HEK293 (cell line): ENCODE measurements at regions not wholly inside any gene's neighbourhood (a gene's known extent, or its start where the extent isn't known, plus 50 kb on each side); places are given as distances from the start of the nearest gene placed in this dataset.
A peak's percentile ranks its signal among the peaks of the same experiment; 100 is the strongest.

Source experiments
- CTCF ChIA-PET: fragments of 350-600 bp; formaldehyde crosslinking; extraction: SDS; loops from one replicate; lab custom pipeline; 2021; ENCODE audit warnings: antibody characterized with exemption; lab: Yijun Ruan, JAX
- POLR2A ChIA-PET: fragments of 300-600 bp; formaldehyde crosslinking; extraction: SDS; loops from one replicate; lab custom pipeline; 2020; ENCODE audit warnings: antibody characterized with exemption, inconsistent platforms; lab: Yijun Ruan, JAX
- H3K27ac ChIP-seq: fragments of 200-500 bp; sonication (Bioruptor generic); 2 replicates; pipeline ENCODE4 v1.5.1; 2014; ENCODE audit warnings: low read depth, low read length, control low read depth, inconsistent platforms; ENCODE audit errors: extremely low read depth
- H3K36me3 ChIP-seq, 2 experiments: fragments of 200-500 bp in 1 of 2; sonication (Bioruptor generic) in 1 of 2; 1 replicate in 1 of 2; 2 replicates in 1 of 2; pipeline ENCODE4 v1.5.1; 2014 to 2017; ENCODE audit warnings: inconsistent platforms in 2 of 2, low read length in 2 of 2; ENCODE audit not compliant: control insufficient read depth in 2 of 2, insufficient read depth in 1 of 2
- H3K4me1 ChIP-seq: fragments of 200-500 bp; sonication (Bioruptor generic); 2 replicates; pipeline ENCODE4 v1.5.1; 2014; ENCODE audit warnings: mild to moderate bottlenecking, low read length, inconsistent platforms; ENCODE audit not compliant: control insufficient read depth, insufficient read depth
- H3K4me3 ChIP-seq: 2 replicates; pipeline ENCODE4 v1.5.1; 2011; ENCODE audit warnings: low read depth, mild to moderate bottlenecking, control low read depth, low read length, moderate library complexity
- H3K9me3 ChIP-seq: fragments of 200-500 bp; sonication (Bioruptor generic); 2 replicates; pipeline ENCODE4 v1.5.1; 2014; ENCODE audit warnings: low read depth, low read length, inconsistent platforms; ENCODE audit not compliant: control insufficient read depth, insufficient read depth
- EGR2 ChIP-seq: fragments of 450-650 bp; formaldehyde crosslinking; IDR thresholded peaks from 2 replicates; pipeline ENCODE4 v1.5.1; 2016; ENCODE audit warnings: low read depth, missing biosample characterization, missing genetic modification characterization
- FEZF1 ChIP-seq: fragments of 450-650 bp; formaldehyde crosslinking; IDR thresholded peaks from 2 replicates; pipeline ENCODE4 v1.5.1; 2016; ENCODE audit warnings: missing biosample characterization, missing genetic modification characterization
- ZFHX2 ChIP-seq: fragments of 450-650 bp; formaldehyde crosslinking; conservative IDR thresholded peaks from 2 replicates; pipeline ENCODE4 v1.5.1; 2016; ENCODE audit warnings: missing biosample characterization, missing genetic modification characterization
- ZNF146 ChIP-seq: fragments of 450-650 bp; formaldehyde crosslinking; IDR thresholded peaks from 2 replicates; pipeline ENCODE4 v1.5.1; 2016; ENCODE audit warnings: missing biosample characterization, missing genetic modification characterization
- ZNF175 ChIP-seq: fragments of 450-650 bp; formaldehyde crosslinking; IDR thresholded peaks from 2 replicates; pipeline ENCODE4 v1.5.1; 2016; ENCODE audit warnings: missing biosample characterization, missing genetic modification characterization
- ZNF529 ChIP-seq: fragments of 450-650 bp; formaldehyde crosslinking; IDR thresholded peaks from 2 replicates; pipeline ENCODE4 v1.5.1; 2017; ENCODE audit warnings: missing genetic modification characterization, missing biosample characterization; ENCODE audit not compliant: insufficient replicate concordance
- ZNF555 ChIP-seq: fragments of 450-650 bp; formaldehyde crosslinking; conservative IDR thresholded peaks from 2 replicates; pipeline ENCODE4 v1.5.1; 2017; ENCODE audit warnings: missing biosample characterization, mild to moderate bottlenecking, missing genetic modification characterization, inconsistent platforms
- ZNF791 ChIP-seq: fragments of 450-650 bp; formaldehyde crosslinking; IDR thresholded peaks from 2 replicates; pipeline ENCODE4 v1.5.1; 2016; ENCODE audit warnings: missing biosample characterization, missing genetic modification characterization
- TF ChIP-seq, protein P1 (sequence below): fragments of 450-650 bp; formaldehyde crosslinking; IDR thresholded peaks from 2 replicates; pipeline ENCODE4 v1.5.1; 2017; ENCODE audit warnings: missing biosample characterization, missing genetic modification characterization
- TF ChIP-seq, protein P2 (sequence below): fragments of 450-650 bp; formaldehyde crosslinking; IDR thresholded peaks from 2 replicates; pipeline ENCODE4 v1.5.1; 2016; ENCODE audit warnings: missing biosample characterization, missing genetic modification characterization
- TF ChIP-seq, protein P3 (sequence below): fragments of 450-650 bp; formaldehyde crosslinking; IDR thresholded peaks from 2 replicates; pipeline ENCODE4 v1.5.1; 2016; ENCODE audit warnings: missing biosample characterization, missing genetic modification characterization

DNA sequence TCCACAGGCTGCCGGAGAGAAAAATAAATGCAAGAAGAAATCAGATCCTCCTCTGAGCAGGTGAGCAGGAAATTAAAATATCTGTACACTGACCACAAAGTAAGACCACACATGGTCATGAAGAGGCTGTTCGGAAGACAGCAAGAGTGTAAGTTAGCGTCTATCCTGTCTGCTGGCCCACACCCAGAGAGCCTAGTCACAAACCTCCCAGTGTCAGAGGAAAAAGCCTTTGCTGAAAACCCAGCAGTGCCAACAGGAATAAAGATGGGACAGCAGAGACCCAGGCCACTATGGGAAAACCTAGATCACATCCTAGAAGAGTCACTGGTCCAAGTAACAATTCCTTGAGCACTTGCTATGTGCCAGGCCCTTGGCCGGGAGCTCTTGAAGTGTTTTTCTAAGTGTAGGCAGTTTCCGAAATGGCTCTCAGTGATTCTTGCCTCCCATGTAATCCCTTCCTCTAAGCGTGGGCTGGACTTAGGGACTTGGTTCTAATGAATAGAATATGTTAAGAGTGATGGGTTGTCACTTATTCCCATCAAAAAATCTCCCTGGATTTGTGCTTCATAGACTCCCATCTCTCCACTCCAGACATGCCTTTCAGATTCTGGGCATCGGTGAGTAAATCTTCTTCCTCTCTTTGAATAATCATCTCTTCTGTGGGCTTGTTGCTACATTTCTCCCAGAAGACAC lies 110.9 kb upstream of the PKDCC start:
- Histone ChIP-seq H3K4me3 (no peak overlapping the region), H3K4me1 (no peaks in the 10 kb centered on the region), H3K36me3 (no peaks in the 10 kb centered on the region), H3K9me3 (no peaks in the 10 kb centered on the region), H3K27ac (no peak overlapping the region)
- POLR2A ChIA-PET = no interaction called here
- peak; percentile 31; the same call in 1 of the 2 replicates for TF ChIP-seq ZFHX2 (tag by site-specific recombination)
- TF ChIP-seq ZNF555 (tag by site-specific recombination) = no peak
- no peak for TF ChIP-seq ZNF529 (tag by site-specific recombination)
- TF ChIP-seq FEZF1 = no peak
- CTCF ChIA-PET = interaction anchor here (0.6 kb wide), 1 partner anchor 149 kb away, joined by 4 read pairs; no protein-coding TSS in a partner anchor

DNA sequence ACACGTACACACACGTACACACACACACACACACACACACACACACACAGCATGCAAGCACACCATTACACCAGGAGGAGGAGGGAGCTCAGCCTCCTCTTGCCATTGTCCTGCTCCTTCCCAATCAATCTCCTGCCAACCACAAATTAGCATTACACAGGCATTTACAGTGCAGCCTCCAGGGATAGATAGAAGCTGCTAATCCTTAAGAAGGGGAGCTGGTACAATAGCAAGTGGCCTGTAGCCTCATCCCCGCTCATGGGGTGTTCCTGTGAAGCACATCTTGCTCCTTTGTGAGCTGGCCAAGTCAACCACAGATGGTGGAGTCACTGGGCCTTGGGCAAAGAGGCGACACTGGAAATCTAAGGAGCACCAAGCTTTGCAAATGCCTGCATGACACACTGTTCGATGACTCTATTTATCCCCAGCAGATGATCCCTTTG lies 110.3 kb upstream of the PKDCC start:
- ChIA-PET POLR2A (no interaction called here), CTCF (interaction anchor here (0.6 kb wide), 1 partner anchor 149 kb away, joined by 4 read pairs; no protein-coding TSS in a partner anchor)
- Histone ChIP-seq H3K36me3 (no peaks in the 10 kb centered on the region), H3K9me3 (no peaks in the 10 kb centered on the region), H3K4me3 (no peak overlapping the region), H3K4me1 (no peaks in the 10 kb centered on the region), H3K27ac (no peak overlapping the region)
- TF ChIP-seq EGR2 (tag by site-specific recombination) (peak; percentile 51; the same call in 1 of the 2 replicates), ZNF175 (no peak), ZFHX2 (tag by site-specific recombination) (0 out of 2 replicates have a peak, but pooled peaks have one; percentile 3)
- TF ChIP-seq, protein P1, sequence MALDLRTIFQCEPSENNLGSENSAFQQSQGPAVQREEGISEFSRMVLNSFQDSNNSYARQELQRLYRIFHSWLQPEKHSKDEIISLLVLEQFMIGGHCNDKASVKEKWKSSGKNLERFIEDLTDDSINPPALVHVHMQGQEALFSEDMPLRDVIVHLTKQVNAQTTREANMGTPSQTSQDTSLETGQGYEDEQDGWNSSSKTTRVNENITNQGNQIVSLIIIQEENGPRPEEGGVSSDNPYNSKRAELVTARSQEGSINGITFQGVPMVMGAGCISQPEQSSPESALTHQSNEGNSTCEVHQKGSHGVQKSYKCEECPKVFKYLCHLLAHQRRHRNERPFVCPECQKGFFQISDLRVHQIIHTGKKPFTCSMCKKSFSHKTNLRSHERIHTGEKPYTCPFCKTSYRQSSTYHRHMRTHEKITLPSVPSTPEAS (tag by site-specific recombination) = peak; percentile 89
- TF ChIP-seq, protein P2, sequence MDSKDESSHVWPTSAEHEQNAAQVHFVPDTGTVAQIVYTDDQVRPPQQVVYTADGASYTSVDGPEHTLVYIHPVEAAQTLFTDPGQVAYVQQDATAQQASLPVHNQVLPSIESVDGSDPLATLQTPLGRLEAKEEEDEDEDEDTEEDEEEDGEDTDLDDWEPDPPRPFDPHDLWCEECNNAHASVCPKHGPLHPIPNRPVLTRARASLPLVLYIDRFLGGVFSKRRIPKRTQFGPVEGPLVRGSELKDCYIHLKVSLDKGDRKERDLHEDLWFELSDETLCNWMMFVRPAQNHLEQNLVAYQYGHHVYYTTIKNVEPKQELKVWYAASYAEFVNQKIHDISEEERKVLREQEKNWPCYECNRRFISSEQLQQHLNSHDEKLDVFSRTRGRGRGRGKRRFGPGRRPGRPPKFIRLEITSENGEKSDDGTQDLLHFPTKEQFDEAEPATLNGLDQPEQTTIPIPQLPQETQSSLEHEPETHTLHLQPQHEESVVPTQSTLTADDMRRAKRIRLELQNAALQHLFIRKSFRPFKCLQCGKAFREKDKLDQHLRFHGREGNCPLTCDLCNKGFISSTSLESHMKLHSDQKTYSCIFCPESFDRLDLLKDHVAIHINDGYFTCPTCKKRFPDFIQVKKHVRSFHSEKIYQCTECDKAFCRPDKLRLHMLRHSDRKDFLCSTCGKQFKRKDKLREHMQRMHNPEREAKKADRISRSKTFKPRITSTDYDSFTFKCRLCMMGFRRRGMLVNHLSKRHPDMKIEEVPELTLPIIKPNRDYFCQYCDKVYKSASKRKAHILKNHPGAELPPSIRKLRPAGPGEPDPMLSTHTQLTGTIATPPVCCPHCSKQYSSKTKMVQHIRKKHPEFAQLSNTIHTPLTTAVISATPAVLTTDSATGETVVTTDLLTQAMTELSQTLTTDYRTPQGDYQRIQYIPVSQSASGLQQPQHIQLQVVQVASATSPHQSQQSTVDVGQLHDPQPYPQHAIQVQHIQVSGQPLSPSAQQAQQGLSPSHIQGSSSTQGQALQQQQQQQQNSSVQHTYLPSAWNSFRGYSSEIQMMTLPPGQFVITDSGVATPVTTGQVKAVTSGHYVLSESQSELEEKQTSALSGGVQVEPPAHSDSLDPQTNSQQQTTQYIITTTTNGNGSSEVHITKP (tag by site-specific recombination) = no peak

DNA sequence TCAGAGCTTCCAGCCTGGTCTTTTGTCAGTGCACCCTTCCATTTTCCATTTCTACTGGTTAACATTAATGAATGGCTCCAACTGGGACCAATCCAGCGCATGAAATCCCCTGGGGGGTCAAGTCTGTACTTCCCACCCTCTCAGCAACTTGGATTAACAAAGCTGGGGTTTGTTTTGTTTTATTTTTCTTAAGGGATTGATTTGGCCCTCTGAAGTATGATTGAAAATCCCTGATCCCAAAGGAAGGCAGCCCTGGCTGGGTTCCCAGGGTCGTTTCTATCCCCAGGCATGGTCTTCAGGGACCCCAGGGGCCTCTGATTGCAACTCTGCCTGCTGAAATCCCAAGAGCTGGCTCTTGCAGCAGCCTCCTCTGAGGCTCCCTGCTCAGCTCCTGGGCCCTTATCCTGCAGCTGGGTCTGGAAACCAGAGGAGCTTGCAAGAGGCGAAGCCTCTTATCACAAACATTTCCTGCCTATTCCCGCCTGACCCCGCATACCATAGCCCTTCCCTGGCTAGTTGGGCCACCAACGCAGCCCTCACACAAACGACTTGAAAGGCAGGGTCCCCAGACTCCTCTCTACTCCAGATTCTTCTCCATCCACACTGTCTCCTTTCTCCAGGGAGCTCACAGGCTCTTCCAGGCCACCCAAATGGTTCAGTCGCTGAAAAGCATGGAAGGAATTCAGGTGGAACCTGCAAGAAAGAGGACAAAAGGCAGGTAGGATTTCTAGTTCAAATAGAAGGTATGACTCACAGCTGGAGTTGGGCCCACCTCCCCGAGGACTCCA lies 109.7 kb upstream of the PKDCC start:
- TF ChIP-seq ZFHX2 (tag by site-specific recombination) (no peak), ZNF146 (tag by site-specific recombination) (no peak), ZNF791 (no peak)
- TF ChIP-seq, protein P3, sequence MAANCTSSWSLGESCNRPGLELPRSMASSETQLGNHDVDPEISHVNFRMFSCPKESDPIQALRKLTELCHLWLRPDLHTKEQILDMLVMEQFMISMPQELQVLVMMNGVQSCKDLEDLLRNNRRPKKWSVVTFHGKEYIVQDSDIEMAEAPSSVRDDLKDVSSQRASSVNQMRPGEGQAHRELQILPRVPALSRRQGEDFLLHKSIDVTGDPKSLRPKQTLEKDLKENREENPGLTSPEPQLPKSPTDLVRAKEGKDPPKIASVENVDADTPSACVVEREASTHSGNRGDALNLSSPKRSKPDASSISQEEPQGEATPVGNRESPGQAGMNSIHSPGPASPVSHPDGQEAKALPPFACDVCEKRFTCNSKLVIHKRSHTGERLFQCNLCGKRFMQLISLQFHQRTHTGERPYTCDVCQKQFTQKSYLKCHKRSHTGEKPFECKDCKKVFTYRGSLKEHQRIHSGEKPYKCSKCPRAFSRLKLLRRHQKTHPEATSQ (tag by site-specific recombination) = no peak
- no peaks in the 10 kb centered on the region for H3K9me3 ChIP-seq
- H3K4me3 ChIP-seq = no peak overlapping the region
- ChIA-PET CTCF (interaction anchor here (0.6 kb wide), 1 partner anchor 107 kb away, joined by 4 read pairs; no protein-coding TSS in a partner anchor), POLR2A (no interaction called here)
- H3K36me3 ChIP-seq = no peaks in the 10 kb centered on the region
- peak overlapping the region; percentile 8; the same call in 1 of the 2 replicates for H3K27ac ChIP-seq
- no peaks in the 10 kb centered on the region for H3K4me1 ChIP-seq
